H4 (cell line): ENCODE measurements at regions not wholly inside any gene's neighbourhood (a gene's known extent, or its start where the extent isn't known, plus 50 kb on each side); places are given as distances from the start of the nearest gene placed in this dataset.
"Not testable (repeated sequence)": the region's sequence is repeated elsewhere in the genome, so short reads cannot be mapped to it uniquely, and the experiment has no call there.

Experiments used
- DNase-seq: peaks from one replicate; pipeline ENCODE4 v3.0.0-alpha.2; 2015; ENCODE audit warnings: low spot score

DNA sequence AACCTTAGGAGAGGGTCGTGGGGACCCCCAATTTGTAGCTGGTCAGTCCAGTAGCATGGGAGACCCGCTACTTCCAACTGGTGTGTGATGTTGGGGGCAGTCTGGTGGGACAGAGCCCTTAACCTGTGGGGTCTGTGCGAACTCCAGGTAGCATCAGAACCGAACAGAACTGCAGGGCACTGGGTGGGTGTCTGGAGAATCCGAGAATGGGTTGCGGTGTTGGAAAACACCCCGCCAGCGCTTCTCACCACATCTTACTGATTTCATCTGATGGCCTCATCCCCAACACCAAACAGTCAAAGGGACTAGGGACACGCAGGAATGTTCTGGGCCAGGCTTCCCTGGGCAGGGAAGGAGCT is 89.3 kb downstream of the KCNJ18 start:
- DNase-seq: not testable (repeated sequence)

DNA sequence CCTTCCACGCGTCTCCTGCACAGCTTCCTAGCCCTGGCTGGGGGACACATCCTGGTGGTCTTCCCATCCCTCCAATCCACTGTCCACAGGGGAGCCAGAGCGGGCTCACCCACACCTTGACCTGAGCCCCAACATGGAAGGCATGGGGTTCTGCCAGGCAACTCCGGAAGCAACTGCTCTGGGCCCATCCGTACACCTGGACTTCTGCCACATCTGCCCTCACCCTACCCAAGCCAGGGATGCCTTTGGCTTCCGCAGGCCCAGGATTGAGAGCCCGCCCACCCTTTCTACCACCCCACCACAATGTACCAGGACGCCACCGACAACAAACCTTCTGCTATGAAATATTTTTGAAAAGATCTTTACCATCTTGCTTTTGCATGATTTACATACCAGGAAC is 89.8 kb downstream of the KCNJ18 start:
- DNase-seq: not testable (repeated sequence)

DNA sequence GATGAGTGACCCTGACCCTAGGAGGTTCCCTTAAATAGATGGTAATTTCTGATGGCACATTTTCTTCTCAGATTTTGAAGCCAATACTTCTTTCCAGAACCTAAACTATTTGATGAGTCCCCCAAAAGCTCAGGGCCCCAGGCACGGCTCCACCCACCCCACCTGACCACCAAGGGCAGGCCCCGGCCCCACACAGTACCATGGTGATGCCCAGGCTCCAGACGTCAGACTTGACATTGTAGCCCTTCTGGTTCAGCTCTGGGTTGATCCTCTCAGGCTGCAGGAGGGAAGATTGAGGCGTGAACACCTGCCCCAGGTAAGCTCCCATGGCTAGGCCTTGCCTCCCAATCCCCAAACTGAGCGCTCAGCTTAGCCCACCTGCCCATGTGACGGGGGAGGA is 90.3 kb downstream of the KCNJ18 start:
- DNase-seq: not testable (repeated sequence)

DNA sequence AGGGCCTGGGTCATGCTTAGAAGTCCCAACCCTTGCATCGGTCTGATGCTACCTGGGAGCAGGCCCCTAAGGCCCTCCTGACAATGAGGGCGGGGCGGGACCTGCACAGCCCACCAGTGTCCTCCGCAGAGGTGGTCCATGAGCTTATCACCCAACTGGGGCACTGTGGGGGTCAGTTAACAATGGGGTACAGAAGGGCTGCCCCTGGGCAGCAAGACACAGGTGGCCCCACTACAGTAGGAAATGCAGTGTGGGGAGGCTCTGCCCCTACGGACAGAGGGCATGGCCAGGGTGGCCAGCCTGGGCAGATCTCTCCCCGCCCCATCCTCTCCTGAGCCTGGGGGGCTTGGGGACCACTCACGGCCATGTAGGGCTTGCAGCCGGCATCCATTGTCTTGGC is 90.7 kb downstream of the KCNJ18 start:
- not testable (repeated sequence) for DNase-seq

DNA sequence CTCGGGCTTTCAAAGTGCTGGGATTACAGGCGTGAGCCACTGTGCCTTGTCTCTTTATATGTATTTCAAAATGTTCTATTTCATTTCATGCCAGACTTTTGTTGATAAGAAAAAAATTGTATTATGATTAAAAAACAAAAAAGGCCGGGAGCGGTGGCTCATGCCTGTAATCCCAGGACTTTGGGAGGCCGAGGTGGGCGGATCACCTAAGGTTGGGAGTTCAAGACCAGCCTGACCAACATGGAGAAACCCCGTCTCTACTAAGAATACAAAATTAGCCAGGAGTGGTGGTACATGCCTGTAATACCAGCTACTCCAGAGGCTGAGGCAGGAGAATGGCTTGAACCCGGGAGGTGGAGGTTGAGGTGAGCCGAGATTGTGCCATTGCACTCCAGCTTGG is 121.9 kb downstream of the KCNJ18 start:
- not testable (repeated sequence) for DNase-seq

DNA sequence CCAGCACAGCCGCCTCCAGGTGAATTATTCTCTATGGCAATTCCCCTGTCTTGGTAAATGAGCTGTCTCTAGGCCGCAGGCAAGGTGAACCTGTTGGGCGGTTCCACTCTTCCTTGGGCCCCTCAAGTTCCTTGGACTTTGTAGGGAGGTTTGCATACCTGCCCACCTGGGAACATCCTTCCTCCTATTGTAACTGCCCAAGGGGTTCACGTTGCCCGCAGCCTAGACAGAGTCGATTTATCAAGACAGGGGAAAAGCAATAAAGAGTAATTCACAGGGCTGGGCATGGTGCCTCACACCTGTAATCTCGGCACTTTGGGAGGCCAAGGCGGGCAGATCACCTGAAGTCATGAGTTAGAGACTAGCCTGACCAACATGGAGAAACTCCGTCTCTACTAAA is 122.5 kb downstream of the KCNJ18 start:
- no peak for DNase-seq

DNA sequence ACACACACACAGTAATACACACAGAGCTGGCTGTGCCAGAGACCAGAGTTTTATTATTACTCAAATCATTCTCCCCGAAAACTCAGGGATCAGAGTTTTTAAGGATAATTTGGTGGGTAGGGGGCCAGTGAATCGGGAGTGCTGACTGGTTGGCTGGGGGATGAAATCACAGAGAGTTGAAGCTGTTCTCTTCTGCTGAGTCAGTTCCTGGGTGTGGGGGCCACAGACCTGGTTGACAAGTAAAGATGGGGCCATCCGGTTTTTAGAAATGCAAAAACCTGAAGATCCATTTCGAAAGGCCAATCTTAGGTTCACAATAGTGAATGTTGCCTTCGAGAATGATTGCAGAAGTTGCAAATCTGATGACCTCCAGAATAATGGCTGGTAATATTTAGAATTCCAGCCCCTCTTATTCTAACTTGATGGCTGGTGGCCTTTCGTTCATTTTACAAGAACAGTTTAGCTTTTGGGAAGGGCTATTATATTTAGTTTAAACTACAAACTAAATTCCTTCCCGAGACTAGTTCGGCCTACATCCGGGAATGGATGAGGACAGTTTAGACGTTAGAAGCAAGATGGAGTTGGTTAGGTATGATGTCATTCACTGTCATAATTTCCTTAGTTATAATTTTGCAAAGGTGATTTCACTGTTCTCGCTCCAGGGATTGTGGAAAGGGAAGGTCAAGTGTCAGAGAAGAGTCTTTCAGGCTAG is 123.2 kb downstream of the KCNJ18 start:
- no peak for DNase-seq

DNA sequence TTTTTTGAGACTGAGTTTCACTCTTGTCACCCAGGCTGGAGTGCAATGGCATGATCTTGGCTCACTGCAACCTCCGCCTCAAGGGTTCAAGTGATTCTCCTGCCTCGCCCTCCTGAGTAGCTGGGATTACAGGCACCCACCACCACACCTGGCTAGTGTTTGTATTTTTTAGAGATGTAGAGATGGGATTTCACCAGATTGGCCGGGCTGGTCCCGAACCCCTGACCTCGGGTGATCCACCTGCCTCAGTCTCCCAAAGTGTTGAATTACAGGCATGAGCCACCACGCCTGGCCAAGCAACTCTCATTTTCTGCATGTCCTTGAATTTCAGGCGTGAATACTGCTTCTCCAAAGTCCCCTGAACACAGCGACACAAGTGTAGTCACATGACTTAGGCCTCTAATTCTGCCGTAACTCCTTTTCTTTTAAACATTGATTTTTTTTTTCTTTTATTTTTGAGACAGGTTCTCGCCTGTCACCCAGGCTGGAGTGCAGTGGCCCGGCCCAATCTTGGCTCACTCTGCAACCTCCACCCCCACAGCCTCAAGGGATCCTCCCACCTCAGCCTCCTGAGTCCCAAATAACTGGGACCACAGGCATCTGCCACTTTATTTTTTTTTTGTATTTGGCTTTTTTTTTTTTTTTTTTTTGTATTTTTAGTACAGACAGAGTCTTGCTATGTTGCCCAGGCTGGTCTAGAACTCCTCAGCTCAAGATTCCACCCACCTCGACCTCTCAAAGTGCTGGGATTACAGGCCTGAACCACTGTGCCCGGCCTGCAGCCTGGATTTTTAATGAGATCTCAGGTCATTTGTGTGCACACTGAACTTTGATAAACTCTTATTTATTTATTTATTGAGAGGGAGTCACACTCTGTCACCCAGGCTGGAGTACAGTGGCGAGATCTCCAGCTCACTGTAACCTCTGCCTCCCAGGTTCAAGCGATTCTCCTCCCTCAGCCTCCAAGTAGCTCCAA is 124.6 kb downstream of the KCNJ18 start:
- no peak for DNase-seq

DNA sequence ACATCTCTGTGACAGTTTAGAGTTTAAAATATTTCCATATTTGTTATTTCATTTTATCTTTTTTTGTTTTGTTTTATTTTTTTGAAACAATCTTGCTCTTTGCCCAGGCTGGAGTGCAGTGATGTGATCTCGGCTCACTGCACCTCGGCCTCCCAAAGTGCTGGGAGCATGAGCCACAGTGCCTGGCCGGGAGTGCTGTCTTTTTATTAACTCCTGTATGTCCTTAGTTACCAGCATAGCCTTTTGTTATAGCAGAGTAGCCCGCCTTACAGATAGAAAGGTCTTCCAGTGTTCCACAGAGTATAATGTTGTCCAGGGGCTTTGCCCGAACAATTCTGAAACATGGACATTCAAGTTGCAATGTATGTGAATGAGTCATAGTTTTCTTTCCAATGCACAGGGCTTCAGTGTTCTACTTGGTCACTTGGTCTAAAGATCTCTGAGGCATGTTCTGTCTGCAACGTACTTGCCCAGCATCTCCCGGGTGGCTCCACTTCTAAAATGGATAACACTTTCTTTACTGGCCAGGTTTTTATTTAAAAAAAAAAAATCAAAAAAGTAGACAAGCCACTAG is 125.6 kb downstream of the KCNJ18 start:
- no peak for DNase-seq

DNA sequence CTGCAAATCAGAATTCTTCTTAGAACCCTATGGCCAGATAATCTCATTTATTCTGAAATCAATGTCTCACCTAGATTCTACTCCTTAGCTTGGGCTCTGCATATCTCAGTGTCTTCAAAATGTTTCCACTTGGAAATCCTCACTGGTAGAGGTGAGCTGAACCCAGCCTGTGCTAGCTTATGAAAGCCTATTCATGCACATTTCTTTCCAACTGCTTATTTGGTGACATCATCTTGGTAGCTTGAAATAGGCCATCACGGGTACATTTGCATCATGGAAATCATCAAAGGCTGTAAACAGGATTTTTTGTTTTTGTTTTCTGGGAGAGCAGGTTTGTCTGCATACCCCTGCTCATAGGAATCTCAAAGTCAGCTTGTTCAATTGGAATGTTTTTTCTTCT is 130.8 kb downstream of the KCNJ18 start:
- no peak for DNase-seq

DNA sequence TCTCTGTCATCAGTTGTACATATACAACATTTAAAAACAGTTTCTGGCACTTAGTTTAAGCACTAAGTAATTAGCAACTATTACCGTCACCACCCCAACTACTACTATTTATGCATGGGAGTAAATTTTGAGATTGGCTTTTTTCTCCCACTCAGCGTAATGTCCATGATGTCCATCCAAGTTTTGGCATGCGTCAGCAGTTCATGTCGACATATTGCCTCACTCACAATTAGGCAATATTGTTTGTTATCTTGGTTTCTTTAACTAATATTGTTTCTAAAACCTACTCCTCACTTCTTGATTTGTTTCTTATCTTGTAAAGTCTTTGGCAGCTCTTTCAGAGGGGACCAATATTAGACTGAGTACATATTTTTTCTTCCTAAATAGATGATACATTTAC is 131.3 kb downstream of the KCNJ18 start:
- DNase-seq: no peak

DNA sequence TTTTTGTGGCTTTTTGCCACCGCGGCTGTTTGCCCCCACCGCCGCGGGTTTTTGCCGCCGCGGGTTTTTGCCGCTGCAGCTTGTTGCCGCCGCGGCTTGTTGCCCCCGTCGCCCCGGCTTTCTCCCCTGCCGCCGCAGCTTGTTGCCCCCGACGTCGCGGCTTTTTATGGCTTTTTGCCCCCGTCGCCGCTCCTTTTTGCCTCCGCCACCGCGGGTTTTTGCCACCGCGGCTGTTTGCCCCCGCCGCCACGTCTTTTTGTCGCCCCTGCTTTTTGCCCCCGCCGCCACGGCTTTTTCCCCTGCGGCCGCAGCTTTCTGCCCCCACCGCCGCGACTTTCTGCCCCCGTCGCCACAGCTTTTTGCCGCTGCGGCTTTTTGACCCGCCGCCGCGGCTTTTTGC is 149.5 kb downstream of the KCNJ18 start:
- DNase-seq: no peak

DNA sequence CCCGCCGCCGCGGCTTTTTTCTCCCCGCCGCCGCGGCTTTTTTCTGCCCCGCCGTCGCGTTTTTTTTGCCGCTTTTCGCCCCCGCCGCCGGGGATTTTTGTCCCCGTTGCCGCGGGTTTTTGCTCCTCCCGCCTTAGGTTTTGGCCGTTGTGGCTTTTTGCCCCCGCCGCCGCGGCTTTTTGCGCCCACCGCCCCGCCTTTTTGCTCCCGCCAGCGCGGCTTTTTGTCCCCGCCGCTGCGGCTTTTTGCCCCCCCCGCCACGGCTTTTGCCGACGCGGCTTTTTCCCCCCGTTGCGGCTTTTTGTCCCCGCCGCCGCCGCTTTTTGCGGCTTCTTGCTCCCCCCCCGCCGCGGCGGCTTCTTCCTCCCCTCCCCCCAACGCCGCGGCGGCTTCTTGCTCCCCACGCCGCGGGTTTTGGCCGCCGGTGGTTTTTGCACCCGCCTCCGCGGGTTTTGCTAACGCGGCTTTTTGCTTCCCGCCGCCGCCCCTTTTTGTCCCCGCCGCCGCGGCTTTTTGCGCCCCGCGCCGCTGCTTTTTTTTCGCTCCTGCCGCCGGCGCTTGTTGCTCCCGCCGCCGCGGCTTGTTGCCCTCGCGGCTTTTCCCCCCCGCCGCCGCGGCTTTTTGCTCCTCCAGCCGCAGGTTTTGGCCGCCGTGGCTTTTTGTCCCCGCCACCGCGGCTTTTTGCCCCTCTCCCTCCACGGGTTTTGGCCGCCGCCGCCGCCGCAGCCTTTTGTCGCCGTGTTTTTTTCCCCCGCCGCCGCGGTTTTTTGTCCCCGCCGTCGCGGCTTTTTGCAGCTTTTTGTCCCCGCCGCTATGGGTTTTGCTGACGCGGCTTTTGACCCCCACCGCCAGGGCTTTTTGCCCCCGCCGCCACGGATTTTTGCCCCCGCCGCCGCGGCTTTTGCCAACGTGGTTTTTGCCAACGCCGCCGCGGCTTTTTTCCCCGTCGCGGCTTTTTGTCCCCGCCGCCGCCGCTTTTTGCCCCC is 150.3 kb downstream of the KCNJ18 start:
- no peak for DNase-seq

DNA sequence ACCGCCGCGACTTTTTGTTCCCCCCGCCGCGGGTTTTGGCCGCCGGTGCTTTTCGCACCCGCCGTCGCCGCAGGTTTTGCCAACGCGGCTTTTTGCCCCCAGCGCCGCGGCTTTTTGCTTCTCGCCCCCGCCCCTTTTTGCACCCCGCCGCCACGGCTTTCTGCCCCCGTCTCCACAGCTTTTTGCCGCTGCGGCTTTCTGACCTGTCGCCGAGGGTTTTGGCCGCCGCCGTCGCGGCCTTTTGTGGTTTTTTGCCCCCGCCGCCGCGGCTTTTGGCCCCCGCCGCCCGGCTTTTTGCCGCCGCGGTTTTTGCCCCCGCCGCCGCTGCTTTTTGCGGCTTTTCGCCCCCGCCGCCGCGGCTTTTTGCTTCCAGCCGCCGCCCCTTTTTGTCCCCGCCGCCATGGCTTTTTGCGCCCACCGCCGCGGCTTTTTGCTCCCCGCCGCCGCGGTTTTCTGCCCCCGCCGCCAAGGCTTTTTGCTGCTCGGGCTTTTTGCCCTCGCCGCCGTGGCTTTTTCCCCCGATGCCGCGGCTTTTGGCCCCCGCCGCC is 151.1 kb downstream of the KCNJ18 start:
- DNase-seq: no peak

DNA sequence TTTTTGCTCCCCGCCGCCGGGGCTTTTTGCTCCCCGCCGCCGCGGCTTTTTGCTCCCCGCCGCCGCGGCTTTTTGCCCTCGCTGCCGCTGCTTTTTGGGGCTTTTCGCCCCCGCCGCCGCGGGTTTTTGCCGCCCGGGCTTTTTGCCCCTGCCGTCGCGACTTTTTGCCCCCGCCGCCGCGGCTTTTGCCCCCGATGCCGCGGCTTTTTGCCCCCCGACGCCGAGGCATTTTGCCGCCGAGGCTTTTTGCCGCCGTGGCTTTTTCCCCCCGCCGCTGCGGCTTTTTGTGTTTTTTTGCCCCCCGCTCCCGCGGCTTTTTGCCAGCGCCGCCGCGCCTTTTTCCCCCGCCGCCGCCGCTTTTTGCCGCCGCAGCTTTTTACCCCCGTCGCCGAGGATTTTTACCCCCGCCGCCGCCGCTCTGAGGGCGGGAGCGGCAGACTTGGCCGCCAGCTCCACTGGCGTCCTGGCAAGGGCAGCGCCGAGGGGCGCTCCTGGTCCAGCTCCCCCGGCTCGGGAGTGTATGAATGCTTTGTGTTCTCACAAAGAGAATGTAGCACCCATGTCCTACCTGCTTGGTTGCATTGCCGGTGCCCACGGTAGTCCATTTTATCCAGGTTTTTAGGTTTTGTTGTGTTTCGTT is 151.7 kb downstream of the KCNJ18 start:
- DNase-seq: no peak

DNA sequence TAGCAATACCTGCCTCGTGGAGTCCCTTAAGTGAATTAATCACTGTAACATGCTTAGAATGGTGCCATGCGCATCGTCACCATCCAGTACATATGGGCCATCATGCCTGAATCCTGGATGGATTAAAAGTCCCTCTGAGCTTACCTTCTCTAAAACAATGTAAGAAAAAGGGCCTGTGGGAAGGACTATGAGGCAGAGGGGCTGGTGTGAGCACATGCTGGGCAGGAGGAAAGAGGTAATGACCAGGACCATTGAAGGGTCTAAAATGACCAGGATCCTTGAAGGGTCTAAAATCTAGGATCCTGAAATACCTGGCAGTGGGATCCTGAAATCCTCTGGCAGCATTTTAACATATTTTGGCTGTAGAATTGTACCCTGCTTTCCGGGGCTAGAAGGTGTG is 156.2 kb downstream of the KCNJ18 start:
- DNase-seq: not testable (repeated sequence)

DNA sequence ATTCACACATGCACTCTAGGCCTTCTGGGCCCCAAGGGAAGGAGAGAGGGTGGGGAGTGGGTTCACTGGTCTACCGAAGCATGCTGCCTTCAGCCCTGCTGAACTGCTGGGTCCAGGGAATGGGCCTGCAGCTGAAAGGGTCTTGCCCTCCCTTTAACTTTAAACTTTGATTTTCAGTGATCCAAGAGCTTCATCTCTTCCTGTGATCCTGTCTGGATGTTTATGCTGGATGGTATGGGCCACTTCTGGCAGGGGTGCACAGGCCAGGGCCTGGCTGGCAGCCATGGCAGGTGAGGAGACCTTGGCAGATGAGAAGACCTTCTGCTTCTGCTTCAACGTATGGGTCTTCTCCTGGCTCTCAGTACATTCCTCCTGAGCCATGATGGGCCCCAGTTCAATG is 156.7 kb downstream of the KCNJ18 start:
- not testable (repeated sequence) for DNase-seq

DNA sequence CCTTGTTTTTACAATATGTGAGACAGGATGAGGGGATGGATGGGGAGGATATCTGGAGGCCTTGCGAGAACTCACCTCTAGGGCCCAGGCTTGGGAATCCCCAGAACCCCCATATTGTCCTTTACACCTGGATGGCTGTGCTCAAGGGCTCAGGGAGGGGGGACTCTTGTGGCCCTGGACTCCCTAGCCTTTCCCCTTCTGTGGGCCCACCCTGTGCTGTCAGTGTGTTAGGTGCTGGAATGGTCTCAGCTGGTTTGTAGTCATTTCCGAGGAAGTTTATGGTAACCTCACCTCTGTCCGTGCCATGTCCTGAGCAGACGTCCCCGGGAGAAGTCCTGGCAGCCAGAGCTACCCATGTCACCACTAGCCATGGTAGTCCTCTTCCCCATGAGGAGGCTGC is 158.3 kb downstream of the KCNJ18 start:
- not testable (repeated sequence) for DNase-seq
